HCT116 (cell line): ENCODE measurements at regions not wholly inside any gene's neighbourhood (a gene's known extent, or its start where the extent isn't known, plus 50 kb on each side); places are given as distances from the start of the nearest gene placed in this dataset.

Source experiments
- ATAC-seq: fragments of 200-7000 bp; cut with Tn5 transposase; 2 replicates; pipeline ENCODE4 v1.9.1; 2020; ENCODE audit warnings: mild to moderate bottlenecking, moderate library complexity
- BruUV-seq: library from RNA; stranded (reverse); fragments of 400-500 nt; replicated peaks from 2 replicates; lab custom pipeline; 2021; lab: Mats Ljungman, UMichigan
- CTCF ChIA-PET: fragments of 300-600 bp; sonication (Branson Sonifier 250); formaldehyde crosslinking; loops from one replicate; lab custom pipeline; 2021; ENCODE audit warnings: antibody characterized with exemption; lab: Charles Lee
- POLR2A ChIA-PET: fragments of 300-600, 350-600 bp; sonication (Branson Sonifier 250); formaldehyde crosslinking; loops from one replicate; lab custom pipeline; 2021; ENCODE audit warnings: antibody characterized with exemption; lab: Charles Lee
- RAD21 ChIA-PET, 2 experiments: fragments of 300-600 bp; sonication (Branson Sonifier 250); formaldehyde crosslinking; loops; one replicate each; lab custom pipeline; 2023; ENCODE audit warnings: low total read pairs in 2 of 2; ENCODE audit not compliant: uncharacterized antibody in 2 of 2, unreplicated experiment in 2 of 2, low non-redundant PET in 1 of 2; lab: Charles Lee
- DNase-seq: peaks from one replicate; pipeline ENCODE4 v3.0.0-alpha.2; 2010; ENCODE audit warnings: low read depth, low spot score
- H2AFZ ChIP-seq: fragments of 200-600 bp; shearing (Covaris generic), sonication (generic); 2 replicates; pipeline ENCODE4 v1.6.1; 2017; ENCODE audit warnings: low read depth, mixed run types, mixed read lengths, antibody characterized with exemption, low read length; ENCODE audit not compliant: poor library complexity, severe bottlenecking
- H3K27ac ChIP-seq: 2 replicates; pipeline ENCODE4 v1.5.1; 2012; ENCODE audit warnings: low read depth, low read length
- H3K27me3 ChIP-seq: fragments of 200-600 bp; sonication (generic); 2 replicates; pipeline ENCODE4 v1.6.1; 2016; ENCODE audit warnings: mixed run types, low read length, mixed read lengths; ENCODE audit not compliant: insufficient read depth
- H3K36me3 ChIP-seq, 2 experiments: fragments of 200-500 bp in 1 of 2; fragments of 200-600 bp in 1 of 2; sonication (Bioruptor generic) in 1 of 2; sonication (generic) in 1 of 2; 2 replicates each; pipeline versions ENCODE4 v1.5.1 to v1.6.1; 2014 to 2016; ENCODE audit warnings: low read length in 2 of 2, inconsistent platforms in 1 of 2, mixed read lengths in 1 of 2, mixed run types in 1 of 2; ENCODE audit not compliant: insufficient read depth in 2 of 2, control insufficient read depth in 1 of 2
- H3K4me1 ChIP-seq, 2 experiments: fragments of 200-600 bp in 1 of 2; sonication (generic) in 1 of 2; 2 replicates each; pipeline versions ENCODE4 v1.5.1 to v1.6.1; 2012 to 2017; ENCODE audit warnings: low read length in 2 of 2, inconsistent platforms in 1 of 2, mild to moderate bottlenecking in 1 of 2, mixed read lengths in 1 of 2, mixed run types in 1 of 2, moderate library complexity in 1 of 2; ENCODE audit not compliant: insufficient read depth in 2 of 2, control insufficient read depth in 1 of 2
- H3K4me2 ChIP-seq: fragments of 200-600 bp; sonication (generic); 2 replicates; pipeline ENCODE4 v1.6.1; 2017; ENCODE audit warnings: mixed run types, low read length, mixed read lengths
- H3K4me3 ChIP-seq, 2 experiments: fragments of 200-600 bp in 1 of 2; sonication (generic) in 1 of 2; replicated peaks in 1 of 2; 2 replicates each; pipeline ENCODE4 v1.5.1; 2011 to 2016; ENCODE audit warnings: low read length in 2 of 2, control low read depth in 1 of 2, low read depth in 1 of 2, mild to moderate bottlenecking in 1 of 2, mixed read lengths in 1 of 2, mixed run types in 1 of 2
- H3K79me2 ChIP-seq: fragments of 200-600 bp; sonication (generic); 2 replicates; pipeline ENCODE4 v1.6.1; 2017; ENCODE audit warnings: mild to moderate bottlenecking, mixed run types, low read length, moderate library complexity, mixed read lengths; ENCODE audit not compliant: insufficient read depth
- H3K9ac ChIP-seq: fragments of 200-600 bp; sonication (generic); 2 replicates; pipeline ENCODE4 v1.6.1; 2016; ENCODE audit warnings: low read length, mixed read lengths
- H3K9me2 ChIP-seq: fragments of 200-600 bp; sonication (generic), shearing (Covaris generic); 2 replicates; pipeline ENCODE4 v1.6.1; 2017; ENCODE audit warnings: mixed run types, mild to moderate bottlenecking, moderate library complexity; ENCODE audit not compliant: insufficient read depth
- H3K9me3 ChIP-seq, 2 experiments: fragments of 200-500 bp in 1 of 2; fragments of 200-600 bp in 1 of 2; sonication (Bioruptor generic) in 1 of 2; sonication (generic) in 1 of 2; 2 replicates each; pipeline ENCODE4 v1.6.1; 2014 to 2017; ENCODE audit warnings: low read length in 2 of 2, mixed read lengths in 2 of 2, inconsistent platforms in 1 of 2, low read depth in 1 of 2, mild to moderate bottlenecking in 1 of 2, mixed run types in 1 of 2, moderate library complexity in 1 of 2; ENCODE audit not compliant: control insufficient read depth in 1 of 2, insufficient read depth in 1 of 2
- H4K20me1 ChIP-seq: fragments of 200-600 bp; sonication (generic), shearing (Covaris generic); 2 replicates; pipeline ENCODE4 v1.6.1; 2017; ENCODE audit warnings: mixed run types, mild to moderate bottlenecking, moderate library complexity; ENCODE audit not compliant: insufficient read depth
- CTCF ChIP-seq, 3 experiments: fragments of 200-600 bp in 1 of 3; sonication (generic) in 1 of 3; IDR thresholded peaks in 2 of 3; conservative IDR thresholded peaks in 1 of 3; 2 replicates each; pipeline ENCODE4 v1.5.1; 2012 to 2017; ENCODE audit warnings: low read depth in 2 of 3, low read length in 2 of 3, antibody characterized with exemption in 1 of 3, borderline replicate concordance in 1 of 3, control low read depth in 1 of 3, mild to moderate bottlenecking in 1 of 3, mixed read lengths in 1 of 3, mixed run types in 1 of 3, moderate library complexity in 1 of 3; ENCODE audit not compliant: insufficient read depth in 1 of 3
- EZH2 ChIP-seq: fragments of 200-600 bp; sonication (generic); IDR thresholded peaks from 2 replicates; pipeline ENCODE4 v1.6.1; 2017; ENCODE audit warnings: antibody characterized with exemption, mixed run types
- POLR2A ChIP-seq: IDR thresholded peaks from 2 replicates; pipeline ENCODE4 v1.7.0; 2011; ENCODE audit warnings: borderline replicate concordance; ENCODE audit not compliant: insufficient read depth, insufficient read length; ENCODE audit errors: extremely low read depth
- POLR2AphosphoS5 ChIP-seq: IDR thresholded peaks from 2 replicates; pipeline ENCODE4 v1.6.1; 2011; ENCODE audit warnings: mild to moderate bottlenecking, low read depth, low read length, moderate library complexity
- REST ChIP-seq: IDR thresholded peaks from 2 replicates; pipeline ENCODE4 v1.6.1; 2012; ENCODE audit warnings: low read depth
- SP1 ChIP-seq: IDR thresholded peaks from 2 replicates; pipeline ENCODE4 v1.6.1; 2012; ENCODE audit warnings: low read depth
- SRF ChIP-seq: IDR thresholded peaks from 2 replicates; pipeline ENCODE4 v1.6.1; 2012; ENCODE audit warnings: low read depth
- YY1 ChIP-seq: IDR thresholded peaks from 2 replicates; pipeline ENCODE4 v1.6.1; 2011; ENCODE audit warnings: low read length, low read depth, moderate library complexity, mild to moderate bottlenecking; ENCODE audit not compliant: insufficient replicate concordance; ENCODE audit errors: extremely low read depth
- ZBTB33 ChIP-seq: IDR thresholded peaks from 2 replicates; pipeline ENCODE4 v1.6.1; 2011; ENCODE audit warnings: mild to moderate bottlenecking, low read length, moderate library complexity; ENCODE audit not compliant: insufficient replicate concordance; ENCODE audit errors: extremely low read depth
- ZFX ChIP-seq: fragments of 450-650 bp; IDR thresholded peaks from 2 replicates; pipeline ENCODE4 v1.6.1; 2017
- intact Hi-C: fragments of 100-400 bp; cut with micrococcal nuclease; formaldehyde crosslinking; loops from 2 replicates; pipeline ENCODE4 v1.10.0; 2022

GRCh38 chr6:103855750-103856149 lies 1004.0 kb downstream of the HACE1 start:
- H3K9ac ChIP-seq: no peak overlapping the region
- H3K4me2 ChIP-seq: no peak overlapping the region
- no peaks in the 10 kb centered on the region for H4K20me1 ChIP-seq
- TF ChIP-seq ZBTB33: no peak
- TF ChIP-seq POLR2A: no peak
- no peak for TF ChIP-seq YY1
- TF ChIP-seq SRF: no peak
- TF ChIP-seq POLR2AphosphoS5: no peak
- no peak for TF ChIP-seq SP1
- TF ChIP-seq, all 23 proteins: peak for 0
- DNase-seq: no peak
- no peak for ATAC-seq
- intact Hi-C loops: no loop called here
- H3K9me2 ChIP-seq: no peaks in the 10 kb centered on the region
- no peaks in the 10 kb centered on the region for H3K9me3 ChIP-seq
- ChIA-PET CTCF (no interaction called here), POLR2A (no interaction called here), RAD21 (no interaction called here)
- H3K27ac ChIP-seq: no peak overlapping the region
- no peak overlapping the region for H3K4me3 ChIP-seq
- H3K27me3 ChIP-seq: no peaks in the 10 kb centered on the region
- no TSS peak for BruUV-seq
- no peaks in the 10 kb centered on the region for H3K36me3 ChIP-seq
- H3K4me1 ChIP-seq: no peaks in the 10 kb centered on the region
- no peak overlapping the region for H2AFZ ChIP-seq
- no peaks in the 10 kb centered on the region for H3K79me2 ChIP-seq

- no peaks in the 10 kb centered on the region for H4K20me1 ChIP-seq
- no peak overlapping the region for H2AFZ ChIP-seq
- CTCF ChIA-PET: no interaction called here
- no peaks in the 10 kb centered on the region for H3K4me1 ChIP-seq
- no peaks in the 10 kb centered on the region for H3K9me3 ChIP-seq
- no peaks in the 10 kb centered on the region for H3K9me2 ChIP-seq
- DNase-seq (no peak), ATAC-seq (0 out of 2 replicates have a peak, but pooled peaks have one; percentile 50)
- H3K27me3 ChIP-seq: no peaks in the 10 kb centered on the region
- intact Hi-C loops: no loop called here
- no peaks in the 10 kb centered on the region for H3K79me2 ChIP-seq
- no TSS peak for BruUV-seq
- no peak overlapping the region for H3K4me2 ChIP-seq
- no peak overlapping the region for H3K27ac ChIP-seq
- H3K36me3 ChIP-seq: no peaks in the 10 kb centered on the region
- H3K9ac ChIP-seq: no peak overlapping the region
- H3K4me3 ChIP-seq: no peak overlapping the region
- POLR2A ChIA-PET: no interaction called here
- RAD21 ChIA-PET: no interaction called here
- TF ChIP-seq EZH2 (no peak), REST (no peak), ZBTB33 (no peak), CTCF (IDR thresholded peaks at IDR 0.05 in 2 of 3, conservative IDR thresholded peaks at IDR 0.05 in 1 of 3; ENCODE audit: borderline replicate concordance in 1 of 3, insufficient read depth in 1 of 3, low read depth in 2 of 3, low read length in 2 of 3) (no peak), ZFX (no peak)
These were observed 1005.7 kb downstream of the HACE1 start for GRCh38 chr6:103854059-103854458.
